ENCODE measurements at regions not wholly inside any gene's neighbourhood (a gene's known extent, or its start where the extent isn't known, plus 50 kb on each side); places are given as distances from the start of the nearest gene placed in this dataset.

- no peak for TF ChIP-seq RAD21 (conservative IDR thresholded peaks at IDR 0.05 in 1 of 2, IDR thresholded peaks at IDR 0.05 in 1 of 2)
- no peak for TF ChIP-seq CTCF (IDR thresholded peaks at IDR 0.05)
- TF ChIP-seq ZNF302 (CRISPR knock-in tag; IDR thresholded peaks at IDR 0.05) = no peak
Measured at GRCh38 chr6:168734523-168734922, 293.5 kb downstream of the SMOC2 start.

All from A549 (cell line).